B cell (primary cell): ENCODE measurements at regions not wholly inside any gene's neighbourhood (a gene's known extent, or its start where the extent isn't known, plus 50 kb on each side); places are given as distances from the start of the nearest gene placed in this dataset.

Experiments
- ATAC-seq: fragments of 200-7000 bp; cut with Tn5 transposase; one replicate; pipeline ENCODE4 v1.10.0; 2021; ENCODE audit warnings: low read depth, mild to moderate bottlenecking, moderate number of reproducible peaks, moderate library complexity
- CTCF ChIA-PET: fragments of 350-600 bp; sonication (Branson Sonifier 250); formaldehyde crosslinking; loops from one replicate; lab custom pipeline; 2021; ENCODE audit warnings: antibody characterized with exemption, inconsistent platforms; lab: Charles Lee
- POLR2A ChIA-PET: fragments of 350-600 bp; sonication (Branson Sonifier 250); formaldehyde crosslinking; loops from one replicate; lab custom pipeline; 2021; ENCODE audit warnings: antibody characterized with exemption; lab: Charles Lee
- DNase-seq: peaks from one replicate; pipeline ENCODE4 v3.0.0; 2013
- H2AFZ ChIP-seq: 2 replicates; pipeline ENCODE4 v1.6.1; 2012; ENCODE audit warnings: mild to moderate bottlenecking, low read depth, low read length; ENCODE audit not compliant: insufficient read depth, poor library complexity, severe bottlenecking
- H3K27ac ChIP-seq, 2 donors: 1 replicate in 1 of 2; 2 replicates in 1 of 2; pipeline ENCODE4 v1.5.1; 2012 to 2013; ENCODE audit warnings: low read length in 2 of 2, mild to moderate bottlenecking in 2 of 2, moderate library complexity in 1 of 2
- H3K27me3 ChIP-seq, 4 experiments: fragments of 200-600 bp in 1 of 4; sonication (generic) in 1 of 4; replicated peaks in 1 of 4; 1 replicate in 2 of 4; 2 replicates in 2 of 4; pipeline versions ENCODE4 v1.6.1 to v1.7.0; 2013 to 2016; ENCODE audit warnings: low read length in 3 of 4, mild to moderate bottlenecking in 2 of 4, mixed read lengths in 1 of 4, moderate library complexity in 1 of 4; ENCODE audit not compliant: insufficient read depth in 4 of 4, control insufficient read depth in 3 of 4; ENCODE audit errors: control extremely low read depth in 1 of 4
- H3K36me3 ChIP-seq, 2 experiments: replicated peaks in 1 of 2; 1 replicate in 1 of 2; 2 replicates in 1 of 2; pipeline versions ENCODE4 v1.6.1 to v1.7.1; 2013; ENCODE audit warnings: low read length in 1 of 2; ENCODE audit not compliant: insufficient read depth in 2 of 2, control insufficient read depth in 1 of 2; ENCODE audit errors: control extremely low read depth in 1 of 2, extremely low read depth in 1 of 2
- H3K4me1 ChIP-seq, 2 donors: fragments of 200-600 bp in 1 of 2; sonication (generic) in 1 of 2; 1 replicate in 1 of 2; 2 replicates in 1 of 2; pipeline versions ENCODE4 v1.5.1 to v1.6.1; 2013 to 2017; ENCODE audit warnings: low read length in 2 of 2; ENCODE audit not compliant: control insufficient read depth in 2 of 2, insufficient read depth in 2 of 2
- H3K4me2 ChIP-seq: replicated peaks from 2 replicates; pipeline ENCODE3; 2012; ENCODE audit warnings: mild to moderate bottlenecking, low read depth, low read length; ENCODE audit not compliant: poor library complexity, severe bottlenecking
- H3K4me3 ChIP-seq, 5 experiments: fragments of 200-600 bp in 1 of 5; sonication (generic) in 1 of 5; 1 replicate in 3 of 5; 2 replicates in 2 of 5; pipeline versions ENCODE4 v1.5.1 to v1.7.0; 2011 to 2016; ENCODE audit warnings: low read length in 4 of 5, mild to moderate bottlenecking in 4 of 5, low read depth in 2 of 5, control low read depth in 1 of 5, moderate library complexity in 1 of 5; ENCODE audit not compliant: insufficient read depth in 1 of 5; ENCODE audit errors: control extremely low read depth in 1 of 5, extremely low read depth in 1 of 5
- H3K79me2 ChIP-seq: fragments of 200-600 bp; sonication (generic); one replicate; pipeline ENCODE4 v1.6.0; 2016; ENCODE audit warnings: low read length; ENCODE audit not compliant: control insufficient read depth, insufficient read depth
- H3K9ac ChIP-seq: fragments of 200-600 bp; sonication (generic); 2 replicates; pipeline ENCODE4 v1.6.1; 2017; ENCODE audit warnings: mild to moderate bottlenecking, low read length, moderate library complexity
- H3K9me3 ChIP-seq, 3 donors: one replicate each; pipeline versions ENCODE4 v1.6.1 to v1.7.1; 2013; ENCODE audit warnings: low read length in 2 of 3; ENCODE audit not compliant: control insufficient read depth in 2 of 3, insufficient read depth in 1 of 3; ENCODE audit errors: control extremely low read depth in 1 of 3
- H4K20me1 ChIP-seq: 2 replicates; pipeline ENCODE4 v1.6.0; 2012; ENCODE audit warnings: mild to moderate bottlenecking, low read length; ENCODE audit not compliant: insufficient read depth, control insufficient read depth, poor library complexity, severe bottlenecking
- H3K27ac Mint-ChIP-seq: one replicate; pipeline ENCODE4 v1.8.0; 2021; ENCODE audit warnings: mixed read lengths
- H3K27me3 Mint-ChIP-seq: one replicate; pipeline ENCODE4 v1.8.0; 2021; ENCODE audit warnings: mixed read lengths
- H3K4me1 Mint-ChIP-seq: one replicate; pipeline ENCODE4 v1.8.0; 2021; ENCODE audit warnings: mixed read lengths
- H3K4me3 Mint-ChIP-seq: one replicate; pipeline ENCODE4 v1.8.0; 2021; ENCODE audit warnings: mixed read lengths
- H3K9me3 Mint-ChIP-seq: one replicate; pipeline ENCODE4 v1.8.0; 2022; ENCODE audit warnings: mixed read lengths; ENCODE audit not compliant: insufficient read depth
- CTCF ChIP-seq: fragments of 200-600 bp; IDR thresholded peaks from one replicate; pipeline ENCODE4 v1.8.0; 2022; ENCODE audit warnings: antibody characterized with exemption, mild to moderate bottlenecking
- EZH2 ChIP-seq: IDR thresholded peaks from 2 replicates; pipeline ENCODE4 v1.6.1; 2012; ENCODE audit warnings: borderline replicate concordance, low read depth, mild to moderate bottlenecking, moderate library complexity, low read length; ENCODE audit not compliant: insufficient read depth, poor library complexity, severe bottlenecking
- WGBS: methylation state at CpG from one replicate; pipeline ENCODE4 v1.1.5; 2013; ENCODE audit warnings: missing lambda C conversion rate; ENCODE audit not compliant: insufficient coverage; 5-methylcytosine and 5-hydroxymethylcytosine counted together
- intact Hi-C: fragments of 100-400 bp; cut with micrococcal nuclease; formaldehyde crosslinking; loops from one replicate; pipeline ENCODE4 v1.10.0; 2022

- no CpG with 5 or more reads among the region's 2 CpGs for WGBS
- Histone ChIP-seq H3K4me1 (no peaks in the 10 kb centered on the region), H3K4me3 (no peak overlapping the region), H3K9ac (no peak overlapping the region), H3K27ac (no peak overlapping the region), H4K20me1 (no peaks in the 10 kb centered on the region), H3K79me2 (no peaks in the 10 kb centered on the region), H3K4me2 (no peak overlapping the region), H2AFZ (no peak overlapping the region), H3K36me3 (no peaks in the 10 kb centered on the region), H3K9me3 (peaks cover 0 to 2% (median 0%) of the 10 kb centered on the region in 3 donors), H3K27me3 (no peaks in the 10 kb centered on the region)
- TF ChIP-seq EZH2 (no peak), CTCF (no peak)
- ATAC-seq (no peak), DNase-seq (no peak)
- no peak overlapping the region for H3K27ac Mint-ChIP-seq
- H3K9me3 Mint-ChIP-seq = peaks cover 6% of the 10 kb centered on the region
- no peaks in the 10 kb centered on the region for H3K27me3 Mint-ChIP-seq
- intact Hi-C loops = no loop called here
- ChIA-PET CTCF (no interaction called here), POLR2A (no interaction called here)
- H3K4me3 Mint-ChIP-seq = no peak overlapping the region
- H3K4me1 Mint-ChIP-seq = no peaks in the 10 kb centered on the region
These were observed 277.1 kb upstream of the MEIS2 start for GRCh38 chr15:37377428-37377827.

- CTCF ChIA-PET = no interaction called here
- POLR2A ChIA-PET = no interaction called here
- no peaks in the 10 kb centered on the region for H3K4me1 Mint-ChIP-seq
- peaks cover 7% of the 10 kb centered on the region for H3K9me3 Mint-ChIP-seq
- no peak for TF ChIP-seq EZH2
- TF ChIP-seq CTCF = no peak
- H3K4me3 ChIP-seq = no peak overlapping the region
- H3K4me1 ChIP-seq = no peaks in the 10 kb centered on the region
- H3K9ac ChIP-seq = no peak overlapping the region
- H3K9me3 ChIP-seq = peaks cover 0 to 6% (median 3%) of the 10 kb centered on the region in 3 donors
- DNase-seq = no peak
- no peak for ATAC-seq
- H3K4me2 ChIP-seq = no peak overlapping the region
- H3K4me3 Mint-ChIP-seq = no peak overlapping the region
- H3K27me3 ChIP-seq = no peaks in the 10 kb centered on the region
- H2AFZ ChIP-seq = no peak overlapping the region
- no peak overlapping the region for H3K27ac ChIP-seq
- no peaks in the 10 kb centered on the region for H4K20me1 ChIP-seq
- H3K79me2 ChIP-seq = no peaks in the 10 kb centered on the region
- H3K27ac Mint-ChIP-seq = no peak overlapping the region
- no peaks in the 10 kb centered on the region for H3K36me3 ChIP-seq
- intact Hi-C loops = no loop called here
- no peaks in the 10 kb centered on the region for H3K27me3 Mint-ChIP-seq
- no CpG with 5 or more reads among the region's 3 CpGs for WGBS
These were observed 294.2 kb upstream of the MEIS2 start for GRCh38 chr15:37394402-37395099.
